ENCODE measurements at regions not wholly inside any gene's neighbourhood (a gene's known extent, or its start where the extent isn't known, plus 50 kb on each side); places are given as distances from the start of the nearest gene placed in this dataset.
A peak's percentile ranks its signal among the peaks of the same experiment; 100 is the strongest.

DNA sequence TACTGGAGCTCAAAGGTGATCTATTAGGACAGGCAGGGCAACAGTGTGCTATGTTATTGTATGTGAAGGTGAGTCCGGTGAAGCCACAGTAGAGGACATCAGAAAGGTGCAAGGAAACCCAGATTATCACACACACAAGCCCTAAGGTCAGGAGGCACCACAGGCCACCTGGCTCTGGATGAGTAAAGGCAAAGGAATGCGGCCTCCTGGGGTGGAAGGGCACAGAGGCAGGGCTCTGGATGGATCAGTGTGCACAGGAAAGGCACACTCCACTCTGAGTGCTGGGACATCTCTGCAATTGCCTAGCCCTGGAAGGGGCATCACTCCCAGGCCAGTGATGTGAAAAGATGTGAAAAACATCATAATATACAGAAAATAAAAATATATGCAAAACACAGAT is 683.5 kb downstream of the TRIML1 start:
- H3K18ac ChIP-seq (ENCODE audit: low read depth, low read length) = no peak overlapping the region
- no CpG with 5 or more reads among the region's 2 CpGs for WGBS, 2 experiments (ENCODE audit: extremely low coverage in 2 of 2, insufficient read length in 1 of 2)
- H4K8ac ChIP-seq (ENCODE audit: low read depth in 2 of 2, low read length in 2 of 2) = no peak overlapping the region
- H3K79me1 ChIP-seq (ENCODE audit: low read depth in 1 of 2, low read length in 2 of 2) = no peaks in the 10 kb centered on the region
- no peak overlapping the region for H4K5ac ChIP-seq (ENCODE audit: low read depth, low read length)
- no peak overlapping the region for H3K56ac ChIP-seq (ENCODE audit: extremely low read depth, insufficient read depth, low read length)
- peaks cover 2% of the 10 kb centered on the region; the same call in 1 of the 2 replicates for H3K4me1 ChIP-seq (ENCODE audit: control insufficient read depth, insufficient read depth, low read length)
- H3K4me3 ChIP-seq (ENCODE audit: insufficient read depth, low read depth, low read length) = no peak overlapping the region
- ChIA-PET POLR2A (ENCODE audit: unreplicated experiment) (no interaction called here), CTCF (no interaction called here)
- no peak overlapping the region for H2BK120ac ChIP-seq (ENCODE audit: low read depth, low read length)
- ATAC-seq (ENCODE audit: low read depth) (peak; percentile 14; the same call in 1 of the 2 replicates), DNase-seq (no peak)
- no peak overlapping the region for H3K23ac ChIP-seq (ENCODE audit: low read depth, low read length)
- no peaks in the 10 kb centered on the region for H4K20me1 ChIP-seq (ENCODE audit: insufficient read depth, low read length)
- no peak overlapping the region for H4K91ac ChIP-seq (ENCODE audit: insufficient read depth, low read depth, low read length)
- H3K14ac ChIP-seq (replicated peaks; ENCODE audit: low read depth, low read length) = no peak overlapping the region
- in situ Hi-C loops (cut with MboI; ENCODE audit: low sequenced_read_pairs) = no loop called here
- H2BK15ac ChIP-seq (ENCODE audit: low read depth, low read length) = no peak overlapping the region
- H2AFZ ChIP-seq (replicated peaks; ENCODE audit: low read length, poor library complexity) = peak overlapping the region; percentile 12
- H3K9ac ChIP-seq (ENCODE audit: low read depth, low read length) = no peak overlapping the region
- H3K27me3 ChIP-seq (ENCODE audit: control insufficient read depth, insufficient read depth, low read length) = no peaks in the 10 kb centered on the region
- no peaks in the 10 kb centered on the region for H3K9me3 ChIP-seq (ENCODE audit: control insufficient read depth, insufficient read depth, low read length)
- no peak for TF ChIP-seq MAFK (IDR thresholded peaks at IDR 0.05; ENCODE audit: low read depth, low read length)
- TF ChIP-seq CEBPB (IDR thresholded peaks at IDR 0.05; ENCODE audit: low read depth, low read length) = no peak
- TF ChIP-seq RAD21 (IDR thresholded peaks at IDR 0.05; ENCODE audit: low read length) = no peak
- no peak for TF ChIP-seq BHLHE40 (IDR thresholded peaks at IDR 0.05; ENCODE audit: low read depth, low read length)
- TF ChIP-seq, protein P1, sequence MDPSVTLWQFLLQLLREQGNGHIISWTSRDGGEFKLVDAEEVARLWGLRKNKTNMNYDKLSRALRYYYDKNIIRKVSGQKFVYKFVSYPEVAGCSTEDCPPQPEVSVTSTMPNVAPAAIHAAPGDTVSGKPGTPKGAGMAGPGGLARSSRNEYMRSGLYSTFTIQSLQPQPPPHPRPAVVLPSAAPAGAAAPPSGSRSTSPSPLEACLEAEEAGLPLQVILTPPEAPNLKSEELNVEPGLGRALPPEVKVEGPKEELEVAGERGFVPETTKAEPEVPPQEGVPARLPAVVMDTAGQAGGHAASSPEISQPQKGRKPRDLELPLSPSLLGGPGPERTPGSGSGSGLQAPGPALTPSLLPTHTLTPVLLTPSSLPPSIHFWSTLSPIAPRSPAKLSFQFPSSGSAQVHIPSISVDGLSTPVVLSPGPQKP (IDR thresholded peaks at IDR 0.05; ENCODE audit: borderline replicate concordance, low read depth, low read length) = no peak
- TF ChIP-seq, protein P2, sequence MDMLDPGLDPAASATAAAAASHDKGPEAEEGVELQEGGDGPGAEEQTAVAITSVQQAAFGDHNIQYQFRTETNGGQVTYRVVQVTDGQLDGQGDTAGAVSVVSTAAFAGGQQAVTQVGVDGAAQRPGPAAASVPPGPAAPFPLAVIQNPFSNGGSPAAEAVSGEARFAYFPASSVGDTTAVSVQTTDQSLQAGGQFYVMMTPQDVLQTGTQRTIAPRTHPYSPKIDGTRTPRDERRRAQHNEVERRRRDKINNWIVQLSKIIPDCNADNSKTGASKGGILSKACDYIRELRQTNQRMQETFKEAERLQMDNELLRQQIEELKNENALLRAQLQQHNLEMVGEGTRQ (IDR thresholded peaks at IDR 0.05; ENCODE audit: low read depth, low read length) = no peak
- no peak for TF ChIP-seq NFE2L2 (IDR thresholded peaks at IDR 0.05; ENCODE audit: low read depth, low read length)
- TF ChIP-seq CHD1 (IDR thresholded peaks at IDR 0.05; ENCODE audit: low read depth, low read length) = no peak
- TF ChIP-seq SMC3 (IDR thresholded peaks at IDR 0.05; ENCODE audit: low read depth, low read length) = no peak
- TF ChIP-seq POLR2A (IDR thresholded peaks at IDR 0.05; ENCODE audit: low read depth, low read length) = no peak
- no peak for TF ChIP-seq MAZ (IDR thresholded peaks at IDR 0.05; ENCODE audit: borderline replicate concordance, low read depth, low read length)
- no peak for TF ChIP-seq MXI1 (IDR thresholded peaks at IDR 0.05; ENCODE audit: borderline replicate concordance, low read depth, low read length)
- TF ChIP-seq RCOR1 (IDR thresholded peaks at IDR 0.05; ENCODE audit: insufficient replicate concordance, low read length) = no peak
- TF ChIP-seq RFX5 (IDR thresholded peaks at IDR 0.05; ENCODE audit: low read depth, low read length) = no peak
- TF ChIP-seq FOS (IDR thresholded peaks at IDR 0.05; ENCODE audit: low read depth, low read length) = no peak
- TF ChIP-seq, protein P3, sequence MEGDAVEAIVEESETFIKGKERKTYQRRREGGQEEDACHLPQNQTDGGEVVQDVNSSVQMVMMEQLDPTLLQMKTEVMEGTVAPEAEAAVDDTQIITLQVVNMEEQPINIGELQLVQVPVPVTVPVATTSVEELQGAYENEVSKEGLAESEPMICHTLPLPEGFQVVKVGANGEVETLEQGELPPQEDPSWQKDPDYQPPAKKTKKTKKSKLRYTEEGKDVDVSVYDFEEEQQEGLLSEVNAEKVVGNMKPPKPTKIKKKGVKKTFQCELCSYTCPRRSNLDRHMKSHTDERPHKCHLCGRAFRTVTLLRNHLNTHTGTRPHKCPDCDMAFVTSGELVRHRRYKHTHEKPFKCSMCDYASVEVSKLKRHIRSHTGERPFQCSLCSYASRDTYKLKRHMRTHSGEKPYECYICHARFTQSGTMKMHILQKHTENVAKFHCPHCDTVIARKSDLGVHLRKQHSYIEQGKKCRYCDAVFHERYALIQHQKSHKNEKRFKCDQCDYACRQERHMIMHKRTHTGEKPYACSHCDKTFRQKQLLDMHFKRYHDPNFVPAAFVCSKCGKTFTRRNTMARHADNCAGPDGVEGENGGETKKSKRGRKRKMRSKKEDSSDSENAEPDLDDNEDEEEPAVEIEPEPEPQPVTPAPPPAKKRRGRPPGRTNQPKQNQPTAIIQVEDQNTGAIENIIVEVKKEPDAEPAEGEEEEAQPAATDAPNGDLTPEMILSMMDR (conservative IDR thresholded peaks at IDR 0.05; ENCODE audit: low read depth, low read length) = no peak
- dilution Hi-C loops (cut with HindIII; ENCODE audit: low sequenced_read_pairs, unreplicated experiment) = no loop called here
- H2AK9ac ChIP-seq (replicated peaks; ENCODE audit: low read depth, low read length, poor library complexity) = peak overlapping the region; percentile 60
- H3K4me2 ChIP-seq (ENCODE audit: low read depth, low read length) = no peak overlapping the region
- no peak overlapping the region for H3K27ac ChIP-seq (ENCODE audit: insufficient read depth, low read length)
- H2AK5ac ChIP-seq (ENCODE audit: low read depth, low read length) = no peak overlapping the region
- intact Hi-C loops (cut with micrococcal nuclease) = no loop called here
- H3K9me1 ChIP-seq (ENCODE audit: insufficient read depth, low read length) = peaks cover 15% of the 10 kb centered on the region
- no TSS peak for BruUV-seq (replicated peaks)
- H3K36me3 ChIP-seq (ENCODE audit: control insufficient read depth, insufficient read depth, low read length) = no peaks in the 10 kb centered on the region
- no peak overlapping the region for H2BK20ac ChIP-seq (ENCODE audit: low read depth, low read length)
- no peak overlapping the region; the same call in 1 of the 2 replicates for H3K4ac ChIP-seq (ENCODE audit: low read depth, low read length)
- H2BK5ac ChIP-seq (ENCODE audit: low read depth, low read length, poor library complexity, severe bottlenecking) = no peak overlapping the region

Data from IMR-90 (cell line).